GM19372 (cell line): ENCODE measurements at regions not wholly inside any gene's neighbourhood (a gene's known extent, or its start where the extent isn't known, plus 50 kb on each side); places are given as distances from the start of the nearest gene placed in this dataset.

Experiments
- ATAC-seq: cut with Tn5 transposase; IDR thresholded peaks from one replicate; pipeline ENCODE4 v1.9.1; 2021; ENCODE audit warnings: mild to moderate bottlenecking, low read depth, moderate library complexity; ENCODE audit not compliant: unreplicated experiment

DNA sequence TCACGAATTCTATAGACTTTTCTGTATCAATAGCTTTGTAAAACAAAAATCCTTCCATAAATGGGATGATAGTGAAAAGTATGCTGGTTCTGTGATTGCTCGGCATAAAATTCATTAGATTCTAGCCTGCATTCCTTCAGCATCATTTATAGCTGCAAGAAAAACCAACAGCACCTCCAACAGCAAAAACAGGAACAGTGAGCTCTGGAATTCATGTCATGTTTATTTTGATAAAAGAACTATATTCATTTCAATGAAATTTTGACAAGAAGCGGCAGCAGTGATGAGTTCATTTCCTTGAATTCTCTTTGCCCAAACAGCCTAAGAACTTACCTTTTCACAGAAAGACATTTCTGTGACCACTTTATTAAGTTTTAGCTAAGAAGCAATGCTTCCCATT lies 515.2 kb upstream of the CCDC54 start:
- ATAC-seq, result no peak

DNA sequence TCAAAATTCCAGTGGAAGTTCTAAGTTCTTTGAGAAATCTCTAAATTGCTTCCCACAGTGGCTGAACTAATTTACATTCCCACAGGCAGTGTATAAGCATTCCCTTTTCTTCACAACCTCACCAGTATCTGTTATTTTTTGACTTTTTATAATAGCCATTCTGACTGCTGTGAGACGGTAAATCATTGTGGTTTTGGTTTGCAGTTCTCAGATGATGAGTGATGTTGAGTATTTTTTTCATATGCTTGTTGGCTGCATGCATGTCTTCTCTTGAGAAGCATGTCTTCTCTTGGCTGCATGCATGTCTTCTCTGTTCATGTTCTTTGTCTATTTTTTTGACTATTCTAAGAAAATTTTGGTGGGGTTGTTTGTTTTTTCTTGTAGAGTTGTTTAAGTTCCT lies 499.6 kb upstream of the CCDC54 start:
- no peak for ATAC-seq

DNA sequence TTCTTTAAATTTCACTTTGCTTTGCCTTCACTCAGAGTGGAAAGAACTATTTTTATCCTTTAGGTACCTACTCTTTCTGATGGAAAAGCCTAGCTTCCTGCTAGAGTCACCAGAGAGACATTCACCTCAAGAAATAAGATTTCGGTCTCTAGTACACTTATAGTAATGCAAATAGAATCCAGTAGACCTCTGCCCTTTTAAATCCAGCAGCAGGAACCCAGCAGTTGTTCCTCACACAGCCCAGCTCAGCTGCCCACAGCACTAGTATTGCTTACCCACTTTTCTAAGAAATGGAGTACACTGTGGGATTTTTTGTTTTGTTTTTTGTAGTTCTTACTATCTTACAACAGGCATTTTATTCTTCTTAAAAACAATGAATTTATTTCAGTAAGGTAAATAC lies 497.0 kb upstream of the CCDC54 start:
- ATAC-seq, result no peak

DNA sequence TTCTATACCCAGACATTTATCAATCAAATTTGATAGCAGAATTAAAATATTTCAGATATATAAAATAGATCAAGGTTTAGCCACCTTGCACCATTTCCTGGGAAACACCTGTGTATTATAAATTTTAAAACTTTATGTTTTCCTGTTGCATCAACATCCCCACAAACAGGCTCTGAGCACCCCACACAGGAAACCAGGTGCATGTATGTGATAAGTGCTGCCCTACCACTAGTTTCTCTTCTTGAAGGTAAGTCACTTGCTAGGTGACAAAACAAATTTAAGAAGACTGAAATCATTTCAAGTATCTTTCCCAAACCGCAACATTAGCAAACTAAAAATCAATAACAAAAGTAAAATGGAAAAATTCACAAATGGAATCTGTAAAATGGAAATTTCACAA lies 496.1 kb upstream of the CCDC54 start:
- ATAC-seq, result no peak

DNA sequence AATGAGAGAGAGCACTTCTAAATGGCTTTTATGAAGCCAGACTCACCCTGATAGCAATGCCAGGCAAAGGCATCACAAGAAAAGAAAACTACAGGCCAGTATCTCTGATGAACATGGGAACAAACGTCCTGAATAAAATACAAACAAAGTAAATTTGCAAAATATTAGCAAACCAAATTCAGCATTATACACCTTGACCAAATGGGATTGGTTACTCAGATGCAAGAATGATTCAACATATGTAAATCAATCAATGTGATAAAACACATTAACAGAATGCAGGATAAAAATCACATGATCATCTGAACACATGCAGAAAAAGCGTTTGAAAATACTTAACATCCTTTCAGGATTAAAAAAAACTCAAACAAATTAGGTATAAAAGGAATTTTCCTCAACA lies 494.9 kb upstream of the CCDC54 start:
- no peak for ATAC-seq

DNA sequence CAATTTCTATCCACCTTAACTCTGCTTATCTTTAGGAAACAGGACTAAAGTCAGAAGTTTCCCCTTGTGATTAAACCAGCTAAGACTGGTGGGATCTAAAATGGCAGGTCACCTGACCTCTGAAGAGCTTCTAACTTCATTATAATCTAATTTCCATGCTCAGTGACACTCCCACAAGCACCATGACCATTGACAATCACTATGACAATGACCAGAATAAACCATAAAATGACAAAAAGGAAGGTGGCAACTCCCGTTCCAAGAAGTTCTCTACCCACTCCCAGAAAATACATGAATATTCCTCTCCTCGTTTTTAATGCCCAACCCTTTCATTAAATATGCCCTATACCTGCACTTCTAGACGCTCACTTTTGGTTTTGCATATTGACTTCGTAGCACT lies 471.2 kb upstream of the CCDC54 start:
- no peak for ATAC-seq

DNA sequence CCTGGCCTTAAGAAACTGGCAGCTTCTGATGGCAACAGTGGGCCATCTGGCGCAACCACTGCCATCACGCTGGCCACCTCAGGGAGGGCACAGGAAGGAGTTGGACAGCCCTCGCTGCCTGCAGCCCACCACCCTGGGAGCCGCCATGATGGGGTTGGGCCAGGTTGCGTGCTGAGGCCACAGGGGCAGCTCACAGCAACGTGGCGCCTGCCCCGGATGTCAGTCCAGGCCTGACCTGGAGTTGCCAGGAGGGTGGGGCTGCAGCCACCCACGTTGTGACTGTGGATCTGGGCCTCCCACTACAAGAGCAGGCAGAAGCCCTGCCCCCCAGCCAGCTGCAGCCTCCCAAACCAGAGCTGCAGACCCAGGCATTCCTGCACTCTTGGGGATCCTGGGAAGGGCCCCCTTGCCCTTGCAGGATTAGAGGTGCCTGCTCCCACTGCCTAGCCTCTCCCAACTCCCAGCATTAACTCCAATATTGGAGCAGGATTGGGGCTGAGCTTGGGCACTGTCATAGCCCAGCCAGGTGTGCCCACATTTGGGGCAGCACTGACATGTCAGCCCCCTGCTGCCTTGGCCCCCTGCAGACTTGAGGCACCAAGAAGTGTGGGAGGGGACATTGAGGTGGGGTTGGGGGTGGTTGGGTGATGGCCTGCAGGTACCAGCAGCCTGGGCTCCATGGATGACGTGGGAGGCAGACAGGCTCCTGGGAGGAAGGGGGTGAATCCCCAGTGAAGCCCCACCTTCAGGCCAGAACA lies 468.9 kb upstream of the CCDC54 start:
- no peak for ATAC-seq

DNA sequence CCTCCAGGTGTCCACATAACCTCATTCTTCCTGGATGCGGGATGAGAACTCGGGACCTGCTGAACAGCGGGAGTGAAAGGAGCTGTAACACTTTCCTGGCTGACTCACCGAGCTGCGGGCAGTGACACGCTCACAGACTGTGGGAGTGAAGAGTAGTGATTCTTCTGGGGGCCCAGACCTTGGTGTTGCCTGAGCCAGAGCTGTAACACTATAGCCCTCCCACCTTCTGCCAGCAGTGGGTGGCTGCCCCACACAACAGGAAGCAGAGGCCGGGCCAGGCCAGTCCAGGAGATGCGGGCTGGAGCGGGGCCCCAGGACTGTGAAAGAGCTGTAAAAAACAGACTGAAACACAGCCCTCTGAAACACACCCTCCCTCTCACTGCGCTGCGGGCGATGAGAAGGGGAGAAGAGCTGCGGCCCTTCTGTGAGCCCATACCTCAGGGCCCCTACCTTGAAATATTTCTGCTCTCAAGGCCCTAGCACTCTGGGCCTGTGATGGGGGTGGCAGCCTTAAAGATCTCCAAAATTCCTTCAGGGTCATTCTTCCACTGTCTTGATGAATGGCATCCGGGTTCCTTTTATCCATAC lies 464.0 kb upstream of the CCDC54 start:
- ATAC-seq, result no peak

DNA sequence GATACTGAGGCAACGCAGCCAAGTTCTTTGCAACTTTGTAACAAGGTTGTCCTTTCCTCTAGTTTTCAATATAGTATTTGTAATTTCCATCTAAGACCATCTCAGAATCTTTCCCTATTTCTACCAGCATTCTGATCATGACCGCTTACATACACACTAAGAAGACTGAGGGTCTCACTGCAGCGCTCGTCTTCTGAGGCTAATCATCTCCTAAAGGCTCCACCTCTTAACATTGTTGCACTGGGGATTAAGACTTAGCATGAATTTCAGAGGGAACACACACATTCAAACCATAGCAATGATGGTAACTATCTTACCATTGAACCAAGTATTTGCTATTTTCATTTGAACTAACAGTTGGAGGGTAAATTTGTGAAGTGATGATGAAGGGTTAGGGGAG lies 463.3 kb upstream of the CCDC54 start:
- ATAC-seq, result no peak

DNA sequence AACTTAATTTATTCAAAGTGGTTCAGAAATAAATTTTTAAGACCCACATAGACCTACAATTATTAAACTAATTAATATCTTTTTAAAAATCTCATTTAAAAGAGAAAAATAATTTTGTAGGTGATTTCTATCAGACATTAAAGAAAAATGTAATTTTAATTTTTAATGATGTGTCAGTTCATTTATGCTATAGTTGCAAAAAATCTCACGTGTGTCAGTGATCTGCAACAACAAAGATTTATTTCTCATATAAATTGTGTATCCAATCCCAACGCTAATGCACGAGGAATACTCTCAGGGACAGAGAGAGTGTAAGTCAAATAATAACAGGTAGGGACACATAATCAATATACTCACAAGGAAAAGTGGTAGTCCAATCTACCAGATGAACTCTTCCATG lies 456.6 kb upstream of the CCDC54 start:
- no peak for ATAC-seq

DNA sequence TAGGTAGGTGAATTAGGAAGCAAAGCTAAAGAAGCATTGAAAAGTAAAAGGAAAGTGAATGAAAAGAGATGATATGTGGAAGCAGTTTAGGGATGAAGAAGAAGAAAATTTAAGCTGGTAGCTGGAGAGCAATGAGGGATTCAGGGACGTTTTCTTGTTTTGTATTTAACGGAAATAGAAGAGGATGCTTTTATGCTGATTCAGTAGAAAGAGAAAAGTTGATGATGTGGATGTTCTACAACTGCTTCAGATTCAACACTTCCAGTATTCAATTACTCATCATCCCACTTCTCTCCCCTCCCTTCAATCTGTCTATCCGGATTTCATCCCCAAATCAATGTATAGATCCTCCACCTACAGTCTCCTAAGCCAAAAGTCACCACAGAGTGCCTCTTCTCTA lies 448.2 kb upstream of the CCDC54 start:
- ATAC-seq, result no peak

DNA sequence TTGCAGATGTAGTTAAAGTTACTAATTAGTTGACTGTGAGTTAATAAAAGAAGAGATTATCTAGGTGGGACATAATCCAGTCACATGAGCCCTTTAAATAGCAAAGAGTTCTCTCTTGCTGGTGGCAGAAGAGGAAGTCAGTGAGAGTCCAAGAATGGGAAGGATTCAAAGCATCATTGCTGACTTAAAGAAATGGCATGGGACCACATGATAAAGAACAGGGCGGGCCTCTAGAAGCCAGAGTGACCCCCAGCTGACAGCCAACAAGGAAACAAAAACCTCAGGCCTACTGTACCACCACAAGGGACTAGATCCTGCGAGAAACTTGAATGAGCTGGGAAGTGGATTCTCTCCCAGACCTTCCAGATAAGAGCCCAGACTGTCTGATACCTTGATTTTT lies 447.2 kb upstream of the CCDC54 start:
- no peak for ATAC-seq

DNA sequence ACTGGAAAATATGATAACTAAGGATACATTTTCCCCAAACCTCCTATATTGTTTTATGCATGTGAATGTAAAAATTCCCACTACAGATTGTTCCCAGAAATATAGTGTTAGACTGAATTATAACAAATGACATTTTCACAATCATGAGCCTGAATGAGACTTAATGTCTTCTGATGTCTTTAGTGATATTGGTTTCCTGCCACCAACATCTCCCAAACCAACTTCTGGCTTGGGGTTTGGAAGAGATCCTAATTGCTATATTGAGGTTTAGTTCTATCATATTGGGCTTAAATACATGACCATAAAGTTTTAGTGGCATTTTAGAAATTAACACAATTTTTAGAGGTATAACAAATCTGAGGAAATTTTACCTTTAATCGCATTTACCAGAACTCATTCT lies 445.3 kb upstream of the CCDC54 start:
- no peak for ATAC-seq

DNA sequence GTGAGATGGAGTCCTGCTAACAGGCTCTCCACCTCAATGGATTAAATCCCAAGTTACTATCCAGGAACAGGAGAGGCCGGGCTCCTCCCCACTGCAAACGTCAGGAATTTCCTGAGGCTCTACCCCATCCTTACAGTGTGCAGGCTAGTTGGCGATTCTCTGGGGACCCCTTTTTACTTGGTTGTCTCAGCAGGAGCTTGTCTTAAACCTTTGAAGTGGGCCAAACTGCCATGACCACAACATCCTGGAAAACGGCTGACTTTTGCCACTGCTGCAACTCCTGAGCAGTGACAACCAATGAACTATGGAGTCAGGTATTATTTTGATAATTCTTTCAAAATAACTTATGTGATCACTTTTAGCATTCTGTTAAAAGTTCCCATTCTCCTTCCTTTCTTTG lies 440.9 kb upstream of the CCDC54 start:
- ATAC-seq, result no peak

DNA sequence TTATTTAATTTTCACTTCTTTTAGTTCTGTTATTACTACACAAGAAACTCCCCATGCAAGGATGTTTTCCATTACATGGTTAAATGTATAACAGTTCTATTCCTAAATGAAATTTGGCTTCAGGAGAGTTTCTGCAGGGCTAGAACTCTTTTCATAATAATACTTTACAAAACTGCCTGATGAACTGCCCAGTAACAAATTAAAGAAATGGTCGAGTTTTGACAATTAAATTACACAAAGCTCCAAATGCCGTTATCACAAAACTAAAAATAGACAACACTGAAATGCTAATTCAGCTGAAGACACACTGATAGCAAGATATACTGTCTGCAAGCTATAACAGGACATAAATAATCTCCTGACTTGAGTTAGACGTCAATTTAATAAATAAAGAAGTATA lies 435.2 kb upstream of the CCDC54 start:
- no peak for ATAC-seq

DNA sequence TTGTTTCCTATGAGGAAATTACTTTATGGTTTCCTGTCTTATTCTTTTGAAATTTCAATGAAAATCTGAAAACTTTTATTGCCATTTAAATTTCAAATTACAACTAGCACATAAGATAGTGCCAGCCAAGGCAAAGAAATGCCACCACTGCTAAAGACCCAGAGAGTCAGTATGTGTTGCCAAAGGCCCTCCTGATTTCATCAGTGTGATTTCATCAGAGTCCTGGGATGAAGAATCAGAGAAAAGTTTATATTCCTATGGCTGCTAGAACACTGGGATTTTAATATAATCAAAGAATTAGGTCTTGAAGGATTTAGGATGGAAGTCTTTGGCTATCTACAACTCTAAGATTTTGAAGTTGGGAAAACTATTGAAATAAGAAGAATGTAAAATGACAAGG lies 434.2 kb upstream of the CCDC54 start:
- ATAC-seq, result no peak

DNA sequence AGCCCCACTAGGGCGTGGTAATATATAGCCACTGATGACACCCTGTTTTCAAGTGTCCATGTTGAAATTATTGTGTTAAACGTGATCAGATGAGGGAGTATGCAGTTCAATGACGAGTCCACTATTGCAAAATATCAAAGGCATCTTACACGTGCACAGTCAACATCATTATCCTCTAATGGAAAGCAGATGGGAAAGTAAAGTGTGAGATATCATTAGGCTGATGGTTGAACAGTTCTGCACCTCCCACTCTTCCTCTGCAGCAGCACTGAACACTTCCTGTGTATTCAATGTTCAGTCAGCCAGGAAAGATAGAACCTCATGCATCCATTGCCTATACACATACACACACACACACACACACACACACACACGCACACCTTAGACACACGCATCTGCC lies 431.8 kb upstream of the CCDC54 start:
- ATAC-seq, result no peak

DNA sequence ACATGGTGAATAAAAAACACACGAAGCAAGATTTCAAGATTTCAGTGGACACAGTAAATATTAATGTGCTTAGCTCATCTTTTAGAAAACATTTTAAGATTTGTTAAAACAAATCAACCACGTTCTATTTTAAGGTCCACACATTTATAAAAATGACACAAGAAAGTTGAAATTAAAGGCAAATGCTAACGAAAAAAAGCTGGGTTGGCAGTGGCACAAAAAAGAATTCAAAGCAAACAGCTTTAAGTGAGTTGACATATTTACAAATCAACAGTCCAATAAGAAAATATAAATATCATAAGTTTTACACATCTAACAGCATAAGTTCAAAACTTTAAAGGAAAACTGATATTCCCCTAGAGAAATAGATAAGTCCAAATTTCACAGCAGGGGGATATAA lies 430.4 kb upstream of the CCDC54 start:
- ATAC-seq, result no peak

DNA sequence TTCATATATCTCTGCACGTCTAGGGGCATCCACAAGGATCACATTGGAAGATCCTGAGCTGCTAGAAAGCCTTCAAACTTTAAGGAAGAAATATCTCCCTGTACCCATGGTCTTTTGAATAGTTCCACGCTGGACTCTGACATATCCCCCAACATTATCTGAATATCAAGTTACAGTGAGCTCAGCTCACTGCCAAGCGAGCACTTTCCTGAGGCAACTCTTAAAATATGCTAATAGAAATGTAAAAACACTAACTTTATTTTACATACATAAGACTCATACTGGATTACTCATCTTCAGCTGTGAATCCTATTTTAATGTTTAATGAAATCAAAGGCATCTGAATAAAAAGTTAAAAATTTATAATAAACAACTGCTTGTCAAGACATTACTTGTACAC lies 420.2 kb upstream of the CCDC54 start:
- no peak for ATAC-seq

DNA sequence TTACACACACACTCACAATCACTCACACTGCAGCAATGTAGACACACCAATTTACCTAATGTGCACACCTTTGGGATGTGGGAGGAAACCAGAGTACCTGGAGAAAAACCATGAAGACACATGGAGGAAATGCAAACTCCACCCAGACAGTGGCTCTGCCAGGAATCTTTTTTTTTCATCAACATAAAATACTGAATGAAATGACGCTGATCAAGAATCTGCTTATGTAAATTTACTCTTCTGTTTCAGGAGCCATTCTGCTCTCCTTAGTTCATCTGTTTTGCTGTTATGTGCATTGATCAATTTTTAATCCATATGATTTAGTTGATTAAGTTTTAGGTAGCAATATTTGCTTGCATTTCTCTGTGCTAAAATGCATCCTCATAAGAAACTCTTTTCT lies 414.2 kb upstream of the CCDC54 start:
- no peak for ATAC-seq

DNA sequence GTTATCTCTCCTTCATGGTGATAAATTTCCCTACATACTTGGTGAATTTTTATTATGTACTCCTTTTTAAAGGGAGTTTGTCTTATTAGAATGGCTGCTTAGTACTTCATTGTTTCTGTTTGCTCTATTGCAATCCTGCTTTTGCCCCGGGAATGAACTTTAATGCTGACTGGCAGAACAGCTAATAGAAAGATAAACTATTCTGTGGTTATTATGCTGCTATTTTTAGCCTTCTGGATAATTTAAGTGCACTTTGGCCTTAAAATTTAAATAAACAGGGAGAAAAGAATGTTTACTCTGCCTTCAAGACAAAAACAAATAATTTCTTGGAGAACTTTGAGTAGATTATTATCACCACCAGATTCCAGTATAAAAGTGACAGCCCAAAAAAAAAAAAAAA lies 413.8 kb upstream of the CCDC54 start:
- no peak for ATAC-seq

DNA sequence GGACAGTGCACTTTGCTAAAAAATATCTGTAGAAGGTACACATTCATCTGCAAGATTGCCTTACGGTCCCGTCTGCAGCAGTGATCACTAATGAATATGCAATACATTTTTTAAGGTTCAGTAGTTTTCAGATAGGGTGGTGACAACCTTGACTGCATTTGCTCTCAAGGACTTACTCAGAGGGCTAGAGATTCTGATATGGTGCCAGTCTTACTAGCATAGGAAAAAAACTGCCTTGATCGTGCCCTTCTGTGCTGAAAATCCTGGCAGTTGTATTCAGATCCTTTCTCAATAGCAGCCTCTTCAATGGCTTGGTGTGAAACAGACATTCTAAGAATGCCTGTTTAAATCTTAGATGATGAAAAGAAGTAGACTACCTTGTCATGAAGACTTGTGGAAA lies 411.9 kb upstream of the CCDC54 start:
- ATAC-seq, result no peak

DNA sequence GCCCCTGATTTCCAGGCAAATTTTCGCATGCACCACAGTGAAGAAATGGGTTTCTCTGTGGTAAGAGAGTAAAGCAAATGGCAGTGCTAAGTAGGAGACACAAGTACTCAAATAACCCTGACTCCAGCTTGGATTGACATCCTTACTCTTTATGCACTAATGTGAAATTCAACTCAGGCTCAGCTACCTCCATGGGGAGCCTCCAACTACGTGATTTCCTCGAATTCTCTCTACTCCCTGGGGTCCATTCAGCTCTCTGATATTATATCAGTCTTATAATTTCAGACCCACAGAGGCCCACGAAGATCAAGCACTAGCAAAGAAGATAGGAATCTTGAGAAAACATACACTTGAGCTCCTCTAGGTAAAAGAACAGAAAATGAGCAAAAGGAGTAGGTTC lies 407.6 kb upstream of the CCDC54 start:
- no peak for ATAC-seq
